NCI-H2196 (cell line): ENCODE measurements at regions not wholly inside any gene's neighbourhood (a gene's known extent, or its start where the extent isn't known, plus 50 kb on each side); places are given as distances from the start of the nearest gene placed in this dataset.
A peak's percentile ranks its signal among the peaks of the same experiment; 100 is the strongest.

Source experiments
- DNase-seq: peaks from one replicate; lab custom pipeline; 2025; ENCODE audit not compliant: unreplicated experiment; lab: John Stamatoyannopoulos, UW

- DNase-seq = no peak
Observed at GRCh38 chr6:15776458-15776980, 113.7 kb upstream of the DTNBP1 start.

- DNase-seq = no peak
Observed at GRCh38 chr6:15775741-15776140, 112.9 kb upstream of the DTNBP1 start.

- DNase-seq = no peak
Observed at GRCh38 chr6:15775076-15775634, 112.3 kb upstream of the DTNBP1 start.

- DNase-seq = no peak
Observed at GRCh38 chr6:15773806-15774410, 111.1 kb upstream of the DTNBP1 start.

GRCh38 chr6:15770347-15771143, 107.7 kb upstream of the DTNBP1 start:
- no peak for DNase-seq

GRCh38 chr6:15769511-15770018, 106.7 kb upstream of the DTNBP1 start:
- no peak for DNase-seq

- no peak for DNase-seq
Observed at GRCh38 chr6:15768999-15769398, 106.2 kb upstream of the DTNBP1 start.

- DNase-seq = no peak
Observed at GRCh38 chr6:15763837-15764236, 101.0 kb upstream of the DTNBP1 start.

GRCh38 chr6:15763364-15763763, 100.5 kb upstream of the DTNBP1 start:
- DNase-seq = no peak

GRCh38 chr6:15761045-15761502, 98.2 kb upstream of the DTNBP1 start:
- DNase-seq = peak; percentile 10

- DNase-seq = no peak
Observed at GRCh38 chr6:15758631-15759215, 95.9 kb upstream of the DTNBP1 start.

GRCh38 chr6:15755526-15755925, 92.7 kb upstream of the DTNBP1 start:
- DNase-seq = no peak

- DNase-seq = no peak
Observed at GRCh38 chr6:15754706-15755079, 91.9 kb upstream of the DTNBP1 start.

- no peak for DNase-seq
Observed at GRCh38 chr6:15754035-15754705, 91.3 kb upstream of the DTNBP1 start.

GRCh38 chr6:15752820-15753219, 90.0 kb upstream of the DTNBP1 start:
- DNase-seq = no peak

- no peak for DNase-seq
Observed at GRCh38 chr6:15751721-15752350, 89.0 kb upstream of the DTNBP1 start.

- DNase-seq = no peak
Observed at GRCh38 chr6:15748341-15748740, 85.5 kb upstream of the DTNBP1 start.

- DNase-seq = no peak
Observed at GRCh38 chr6:15747354-15747883, 84.6 kb upstream of the DTNBP1 start.

GRCh38 chr6:15745781-15746180, 83.0 kb upstream of the DTNBP1 start:
- DNase-seq = no peak

- no peak for DNase-seq
Observed at GRCh38 chr6:15744818-15745402, 82.1 kb upstream of the DTNBP1 start.
